ENCODE measurements at regions not wholly inside any gene's neighbourhood (a gene's known extent, or its start where the extent isn't known, plus 50 kb on each side); places are given as distances from the start of the nearest gene placed in this dataset.

GRCh38 chr2:194917519-194917918 is 739.5 kb upstream of the SLC39A10 start:
- ChIA-PET POLR2A (no interaction called here), CTCF (no interaction called here)
- no peaks in the 10 kb centered on the region for H3K36me3 Mint-ChIP-seq
- no peak for TF ChIP-seq ZNF138 (CRISPR knock-in tag; conservative IDR thresholded peaks at IDR 0.05)
- no peak for TF ChIP-seq HMGXB4 (CRISPR knock-in tag; IDR thresholded peaks at IDR 0.05)
- no peak for TF ChIP-seq SP1 (CRISPR knock-in tag; conservative IDR thresholded peaks at IDR 0.05)
- no peak for TF ChIP-seq MYBL2 (CRISPR knock-in tag; IDR thresholded peaks at IDR 0.05)
- TF ChIP-seq ZNF512 (CRISPR knock-in tag; IDR thresholded peaks at IDR 0.05; ENCODE audit: borderline replicate concordance): no peak
- TF ChIP-seq ZNF121 (CRISPR knock-in tag; IDR thresholded peaks at IDR 0.05): no peak
- no peak for TF ChIP-seq MLX (CRISPR knock-in tag; IDR thresholded peaks at IDR 0.05)
- no peak for TF ChIP-seq USF2 (CRISPR knock-in tag; IDR thresholded peaks at IDR 0.05)
- TF ChIP-seq MXD4 (CRISPR knock-in tag; IDR thresholded peaks at IDR 0.05; ENCODE audit: borderline replicate concordance): no peak
- TF ChIP-seq AFF4 (CRISPR knock-in tag; IDR thresholded peaks at IDR 0.05; ENCODE audit: borderline replicate concordance): no peak
- TF ChIP-seq ZNF396 (CRISPR knock-in tag; IDR thresholded peaks at IDR 0.05; ENCODE audit: borderline replicate concordance): no peak
- H3K9me3 Mint-ChIP-seq: 0 out of 2 replicates have a peak, but pooled peaks cover 3% of the 10 kb centered on the region
- H3K27ac Mint-ChIP-seq: no peak overlapping the region
- DNase-seq (ENCODE audit: low spot score) (no peak), ATAC-seq (no peak)
- no peak overlapping the region for H3K4me3 Mint-ChIP-seq
- H3K27me3 Mint-ChIP-seq (ENCODE audit: low read depth): no peaks in the 10 kb centered on the region
- no peaks in the 10 kb centered on the region for H3K4me1 Mint-ChIP-seq

- Mint-ChIP-seq H3K27ac (no peak overlapping the region), H3K4me3 (no peak overlapping the region), H3K36me3 (no peaks in the 10 kb centered on the region), H3K9me3 (0 out of 2 replicates have a peak, but pooled peaks cover 3% of the 10 kb centered on the region), H3K27me3 (ENCODE audit: low read depth) (no peaks in the 10 kb centered on the region), H3K4me1 (no peaks in the 10 kb centered on the region)
- CTCF ChIA-PET: no interaction called here
- no peak for ATAC-seq
- no peak for TF ChIP-seq ZNF138 (CRISPR knock-in tag; conservative IDR thresholded peaks at IDR 0.05)
- no peak for TF ChIP-seq NFATC4 (CRISPR knock-in tag; IDR thresholded peaks at IDR 0.05)
- TF ChIP-seq ZNF219 (CRISPR knock-in tag; IDR thresholded peaks at IDR 0.05; ENCODE audit: borderline replicate concordance): no peak
- TF ChIP-seq ZNF512 (CRISPR knock-in tag; IDR thresholded peaks at IDR 0.05; ENCODE audit: borderline replicate concordance): no peak
- TF ChIP-seq ZNF263 (CRISPR knock-in tag; IDR thresholded peaks at IDR 0.05; ENCODE audit: low read depth): no peak
- TF ChIP-seq JUN (CRISPR knock-in tag; IDR thresholded peaks at IDR 0.05): no peak
- TF ChIP-seq KAT7 (CRISPR knock-in tag; IDR thresholded peaks at IDR 0.05; ENCODE audit: borderline replicate concordance): no peak
- TF ChIP-seq ZBTB21 (CRISPR knock-in tag; IDR thresholded peaks at IDR 0.05; ENCODE audit: borderline replicate concordance): no peak
- no peak for TF ChIP-seq ZNF423 (CRISPR knock-in tag; IDR thresholded peaks at IDR 0.05)
- no peak for TF ChIP-seq IRF1 (CRISPR knock-in tag; IDR thresholded peaks at IDR 0.05)
- no peak for TF ChIP-seq HMGXB4 (CRISPR knock-in tag; IDR thresholded peaks at IDR 0.05)
- no peak for TF ChIP-seq E2F5 (CRISPR knock-in tag; IDR thresholded peaks at IDR 0.05)
- TF ChIP-seq ELF4 (CRISPR knock-in tag; IDR thresholded peaks at IDR 0.05; ENCODE audit: low read depth): no peak
- DNase-seq (ENCODE audit: low spot score): no peak
- POLR2A ChIA-PET: no interaction called here
These were observed 741.5 kb upstream of the SLC39A10 start for GRCh38 chr2:194915485-194915884.

Data from WTC11 (cell line).